Adrenal gland (tissue), 9 donors: ENCODE measurements at regions not wholly inside any gene's neighbourhood (a gene's known extent, or its start where the extent isn't known, plus 50 kb on each side); places are given as distances from the start of the nearest gene placed in this dataset.

Experiments used
- DNase-seq, 7 donors: peaks; one replicate each; pipeline ENCODE4 v3.0.0-alpha.2; 2019 to 2020
- H3K27ac ChIP-seq, 5 donors: fragments of 200-600 bp; sonication (generic) in 4 of 5; 1 replicate in 3 of 5; 2 replicates in 2 of 5; pipeline versions ENCODE4 v1.5.1 to v1.8.0; 2016 to 2020; ENCODE audit warnings: mild to moderate bottlenecking in 1 of 5
- H3K27me3 ChIP-seq: fragments of 200-600 bp; 2 replicates; pipeline ENCODE4 v1.8.0; 2021
- H3K36me3 ChIP-seq, 2 donors: fragments of 200-600 bp; replicated peaks in 1 of 2; 1 replicate in 1 of 2; 2 replicates in 1 of 2; pipeline versions ENCODE4 v1.5.1 to v1.8.0; 2018 to 2022
- H3K4me1 ChIP-seq, 2 donors: fragments of 200-600 bp; replicated peaks in 1 of 2; 1 replicate in 1 of 2; 2 replicates in 1 of 2; pipeline versions ENCODE4 v1.5.1 to v1.8.0; 2018 to 2021
- H3K4me3 ChIP-seq, 4 donors: fragments of 200-600 bp; sonication (generic) in 3 of 4; one replicate each; pipeline ENCODE4 v1.5.1; 2016 to 2018
- H3K9me3 ChIP-seq, 3 donors: fragments of 200-600 bp; sonication (generic) in 1 of 3; replicated peaks in 1 of 3; 1 replicate in 2 of 3; 2 replicates in 1 of 3; pipeline versions ENCODE4 v1.5.1 to v1.8.0; 2016 to 2021
- CTCF ChIP-seq, 6 experiments: fragments of 450-650 bp in 4 of 6; fragments of 200-600 bp in 2 of 6; sonication (generic) in 1 of 6; IDR thresholded peaks; 1 replicate in 5 of 6; 2 replicates in 1 of 6; pipeline versions ENCODE4 v1.5.1 to v1.8.0; 2016 to 2021; ENCODE audit warnings: antibody characterized with exemption in 6 of 6, mild to moderate bottlenecking in 2 of 6, moderate library complexity in 1 of 6
- POLR2A ChIP-seq, 2 donors: fragments of 450-650 bp; IDR thresholded peaks; one replicate each; pipeline ENCODE4 v1.6.1; 2017; ENCODE audit warnings: antibody characterized with exemption in 2 of 2, mild to moderate bottlenecking in 2 of 2, moderate library complexity in 1 of 2
- WGBS, 4 donors: extraction: QIAGEN DNeasy Blood & Tissue Kit in 2 of 4; methylation state at CpG; one replicate each; pipeline versions ENCODE4 v1.1.5 to v1.1.7; 2013 to 2017; 5-methylcytosine and 5-hydroxymethylcytosine counted together
- intact Hi-C, 2 donors: fragments of 100-400 bp; cut with DNase I; formaldehyde crosslinking; loops; one replicate each; pipeline versions ENCODE4 v1.14.1 to v1.15.0; 2022 to 2023
- donor health status: healthy with polysubstance abuse.
- donor health status: Bipolar disorder and iron deficiency.
- donor health status: DM: yes; HTN: yes; CAD: no.
- donor health status: DM: no; HTN: no; CAD: no.
- donor health status: DM: no; HTN: no; CAD: no.

GRCh38 chr2:216283038-216283900 is 89.0 kb downstream of the MARCHF4 start:
- DNase-seq, result peak in 2 of 7 donors; percentile 25 to 35
- WGBS, 4 donors, result 84 to 93% (median 90%) methylated on average over 6 to 12 of the region's 12 CpGs
- no peaks in the 10 kb centered on the region for H3K9me3 ChIP-seq
- no peak overlapping the region for H3K27ac ChIP-seq
- H3K4me3 ChIP-seq, result no peak overlapping the region
- intact Hi-C loops, result no loop called here
- no peaks in the 10 kb centered on the region for H3K36me3 ChIP-seq
- peak in 2 of 6 experiments; percentile 15 to 22 for TF ChIP-seq CTCF (IDR thresholded peaks at IDR 0.05)
- TF ChIP-seq POLR2A (IDR thresholded peaks at IDR 0.05), result no peak
- no peaks in the 10 kb centered on the region for H3K27me3 ChIP-seq
- no peaks in the 10 kb centered on the region for H3K4me1 ChIP-seq

- no peaks in the 10 kb centered on the region for H3K27me3 ChIP-seq
- no peak overlapping the region for H3K27ac ChIP-seq
- H3K4me3 ChIP-seq, result no peak overlapping the region
- DNase-seq, result no peak
- H3K4me1 ChIP-seq, result no peaks in the 10 kb centered on the region
- no peaks in the 10 kb centered on the region for H3K36me3 ChIP-seq
- H3K9me3 ChIP-seq, result no peaks in the 10 kb centered on the region
- intact Hi-C loops, result no loop called here
- WGBS, 4 donors, result 43 to 60% (median 49%) methylated on average over 2 of the region's 2 CpGs
- TF ChIP-seq POLR2A (IDR thresholded peaks at IDR 0.05), result no peak
- TF ChIP-seq CTCF (IDR thresholded peaks at IDR 0.05), result no peak
Measured at GRCh38 chr2:216281876-216282275, 90.4 kb downstream of the MARCHF4 start.

- DNase-seq, result no peak
- H3K27ac ChIP-seq, result no peak overlapping the region
- H3K4me3 ChIP-seq, result no peak overlapping the region
- H3K4me1 ChIP-seq, result no peaks in the 10 kb centered on the region
- WGBS, 4 donors, result 97 to 100% (median 100%) methylated on average over 1 of the region's 1 CpG; no CpG with 5 or more reads in 1 of the 4 donors
- H3K36me3 ChIP-seq, result no peaks in the 10 kb centered on the region
- H3K9me3 ChIP-seq, result no peaks in the 10 kb centered on the region
- TF ChIP-seq CTCF (IDR thresholded peaks at IDR 0.05) (no peak), POLR2A (IDR thresholded peaks at IDR 0.05) (no peak)
- H3K27me3 ChIP-seq, result no peaks in the 10 kb centered on the region
- intact Hi-C loops, result no loop called here
Measured at GRCh38 chr2:216281316-216281715, 91.0 kb downstream of the MARCHF4 start.

GRCh38 chr2:216279459-216279858 is 92.8 kb downstream of the MARCHF4 start:
- no peaks in the 10 kb centered on the region for H3K9me3 ChIP-seq
- no peak overlapping the region for H3K4me3 ChIP-seq
- TF ChIP-seq CTCF (IDR thresholded peaks at IDR 0.05) (no peak), POLR2A (IDR thresholded peaks at IDR 0.05) (no peak)
- H3K36me3 ChIP-seq, result no peaks in the 10 kb centered on the region
- no peak overlapping the region for H3K27ac ChIP-seq
- WGBS, 4 donors, result 72 to 79% (median 74%) methylated on average over 3 of the region's 3 CpGs
- intact Hi-C loops, result no loop called here
- H3K27me3 ChIP-seq, result no peaks in the 10 kb centered on the region
- no peaks in the 10 kb centered on the region for H3K4me1 ChIP-seq
- peak in 3 of 7 donors; percentile 8 to 29 (median 16) for DNase-seq
